Ishikawa (cell line): ENCODE measurements at regions not wholly inside any gene's neighbourhood (a gene's known extent, or its start where the extent isn't known, plus 50 kb on each side); places are given as distances from the start of the nearest gene placed in this dataset.

Source experiments
- CEBPB ChIP-seq: IDR thresholded peaks from 2 replicates; pipeline ENCODE4 v1.6.1; 2012
- EGR1 ChIP-seq: IDR thresholded peaks from 2 replicates; pipeline ENCODE4 v1.6.1; 2012
- EP300 ChIP-seq: IDR thresholded peaks from 2 replicates; pipeline ENCODE4 v1.6.1; 2012; ENCODE audit warnings: borderline replicate concordance
- USF1 ChIP-seq: IDR thresholded peaks from 2 replicates; pipeline ENCODE4 v1.6.1; 2012
- YY1 ChIP-seq: IDR thresholded peaks from 2 replicates; pipeline ENCODE4 v1.6.1; 2012; ENCODE audit warnings: low read depth
- ZBTB7A ChIP-seq: IDR thresholded peaks from 2 replicates; pipeline ENCODE4 v1.6.1; 2012; ENCODE audit warnings: low read depth

- TF ChIP-seq USF1 (no peak), ZBTB7A (no peak), YY1 (no peak), CEBPB (no peak), EP300 (no peak), EGR1 (no peak)
Observed at GRCh38 chr4:62274782-62275181, 1074.7 kb downstream of the ADGRL3 start.
